ENCODE measurements at regions not wholly inside any gene's neighbourhood (a gene's known extent, or its start where the extent isn't known, plus 50 kb on each side); places are given as distances from the start of the nearest gene placed in this dataset.

DNA sequence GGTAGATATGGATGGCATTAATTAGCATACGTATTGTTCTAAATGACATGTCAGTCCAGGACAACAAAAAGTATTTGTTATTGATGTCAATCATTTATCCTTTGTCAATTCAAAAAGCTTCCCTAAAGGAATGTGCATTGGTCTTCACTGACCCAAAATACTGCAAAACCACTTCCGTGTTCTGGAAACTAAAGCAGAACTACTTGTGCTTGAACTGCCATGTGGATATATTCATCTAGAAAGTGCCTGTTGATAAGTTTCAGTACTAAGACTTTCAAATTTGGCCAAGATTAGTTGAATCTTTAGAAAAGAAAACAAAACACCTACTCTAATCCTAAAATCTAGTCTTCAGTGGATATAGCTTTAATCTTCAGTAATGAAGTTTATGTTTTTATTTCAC lies 242.1 kb upstream of the PPP1R3A start:
- no peaks in the 10 kb centered on the region for H3K36me3 ChIP-seq
- TF ChIP-seq, protein P1, sequence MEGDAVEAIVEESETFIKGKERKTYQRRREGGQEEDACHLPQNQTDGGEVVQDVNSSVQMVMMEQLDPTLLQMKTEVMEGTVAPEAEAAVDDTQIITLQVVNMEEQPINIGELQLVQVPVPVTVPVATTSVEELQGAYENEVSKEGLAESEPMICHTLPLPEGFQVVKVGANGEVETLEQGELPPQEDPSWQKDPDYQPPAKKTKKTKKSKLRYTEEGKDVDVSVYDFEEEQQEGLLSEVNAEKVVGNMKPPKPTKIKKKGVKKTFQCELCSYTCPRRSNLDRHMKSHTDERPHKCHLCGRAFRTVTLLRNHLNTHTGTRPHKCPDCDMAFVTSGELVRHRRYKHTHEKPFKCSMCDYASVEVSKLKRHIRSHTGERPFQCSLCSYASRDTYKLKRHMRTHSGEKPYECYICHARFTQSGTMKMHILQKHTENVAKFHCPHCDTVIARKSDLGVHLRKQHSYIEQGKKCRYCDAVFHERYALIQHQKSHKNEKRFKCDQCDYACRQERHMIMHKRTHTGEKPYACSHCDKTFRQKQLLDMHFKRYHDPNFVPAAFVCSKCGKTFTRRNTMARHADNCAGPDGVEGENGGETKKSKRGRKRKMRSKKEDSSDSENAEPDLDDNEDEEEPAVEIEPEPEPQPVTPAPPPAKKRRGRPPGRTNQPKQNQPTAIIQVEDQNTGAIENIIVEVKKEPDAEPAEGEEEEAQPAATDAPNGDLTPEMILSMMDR (IDR thresholded peaks at IDR 0.05; ENCODE audit: borderline replicate concordance) = no peak
- no peak overlapping the region for H3K27ac ChIP-seq (replicated peaks)
- DNase-seq = no peak
- no peaks in the 10 kb centered on the region for H3K4me1 ChIP-seq
- H3K9me3 ChIP-seq (replicated peaks) = no peaks in the 10 kb centered on the region
- intact Hi-C loops (cut with micrococcal nuclease) = no loop called here
- no peak overlapping the region for H3K4me3 ChIP-seq
- H3K27me3 ChIP-seq (ENCODE audit: low read depth) = no peaks in the 10 kb centered on the region

DNA sequence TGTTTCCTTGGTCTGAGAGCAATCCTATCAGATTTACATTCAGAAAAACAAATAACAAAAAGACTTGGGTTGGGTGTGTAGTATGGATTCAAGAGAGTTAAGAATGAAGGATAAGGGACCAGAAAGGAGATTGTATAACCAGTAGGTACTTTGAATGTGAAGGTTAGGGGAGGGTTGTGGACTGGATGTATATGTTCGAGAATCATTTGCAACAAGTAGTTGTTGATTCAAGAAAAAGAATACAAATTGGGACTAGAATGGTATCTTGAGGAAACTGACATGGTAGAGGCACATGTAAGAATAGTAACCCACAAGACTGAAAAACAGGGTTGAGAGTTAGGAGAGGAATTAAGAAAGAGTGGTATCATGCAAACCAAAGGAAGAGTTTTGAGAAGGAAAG lies 240.0 kb upstream of the PPP1R3A start:
- DNase-seq = no peak
- TF ChIP-seq, protein P1 (IDR thresholded peaks at IDR 0.05; ENCODE audit: borderline replicate concordance) = no peak

DNA sequence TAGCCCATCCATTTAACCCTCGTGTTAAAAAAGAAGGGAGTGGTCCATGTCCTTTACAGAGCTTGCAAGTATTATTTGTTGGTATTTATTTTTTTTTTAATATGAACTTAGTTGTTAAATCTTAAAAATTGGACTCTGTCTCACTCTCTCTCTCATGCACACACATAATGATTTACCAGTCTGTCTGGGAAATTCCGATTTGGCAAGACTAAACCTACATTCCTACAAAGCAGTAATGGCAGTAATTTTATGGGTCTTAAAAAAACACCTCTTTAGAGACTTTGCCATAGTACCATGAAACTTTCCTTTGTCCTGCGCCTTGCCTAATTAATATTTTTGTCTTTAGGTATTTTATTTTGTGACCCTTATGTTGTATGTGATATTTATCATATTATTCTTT lies 239.5 kb upstream of the PPP1R3A start:
- H3K36me3 ChIP-seq = no peaks in the 10 kb centered on the region
- no peaks in the 10 kb centered on the region for H3K27me3 ChIP-seq (ENCODE audit: low read depth)
- H3K4me3 ChIP-seq = no peak overlapping the region
- intact Hi-C loops (cut with micrococcal nuclease) = no loop called here
- DNase-seq = no peak
- no peak overlapping the region for H3K27ac ChIP-seq (replicated peaks)
- TF ChIP-seq, protein P1 (IDR thresholded peaks at IDR 0.05; ENCODE audit: borderline replicate concordance) = no peak
- H3K4me1 ChIP-seq = no peaks in the 10 kb centered on the region
- no peaks in the 10 kb centered on the region for H3K9me3 ChIP-seq (replicated peaks)

More for the DNA sequence above, 240.0 kb upstream of the PPP1R3A start:
- Histone ChIP-seq H3K9me3 (replicated peaks) (no peaks in the 10 kb centered on the region), H3K4me3 (no peak overlapping the region), H3K27ac (replicated peaks) (no peak overlapping the region), H3K36me3 (no peaks in the 10 kb centered on the region), H3K4me1 (no peaks in the 10 kb centered on the region), H3K27me3 (ENCODE audit: low read depth) (no peaks in the 10 kb centered on the region)
- intact Hi-C loops (cut with micrococcal nuclease) = no loop called here

DNA sequence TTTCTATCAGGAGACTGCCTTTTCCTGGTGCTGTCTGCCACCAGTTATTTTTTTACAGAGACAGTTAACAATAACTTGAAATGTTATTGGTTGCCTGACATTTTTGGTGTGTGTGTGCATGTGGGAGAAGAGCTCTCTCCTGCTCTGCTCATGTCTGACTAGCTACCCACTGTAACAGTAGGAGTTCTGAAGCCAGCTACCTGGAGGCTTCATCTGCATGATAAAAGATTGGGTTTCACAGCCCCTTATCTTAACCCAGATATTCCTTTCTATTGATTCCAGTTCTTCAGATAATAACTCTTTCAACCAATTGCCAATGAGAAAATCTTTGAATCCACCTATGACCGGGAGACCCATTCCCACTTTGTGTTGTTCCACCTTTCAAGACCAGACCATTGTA lies 237.4 kb upstream of the PPP1R3A start:
- intact Hi-C loops (cut with micrococcal nuclease) = no loop called here
- DNase-seq = no peak
- Histone ChIP-seq H3K27me3 (ENCODE audit: low read depth) (no peaks in the 10 kb centered on the region), H3K36me3 (no peaks in the 10 kb centered on the region), H3K4me1 (no peaks in the 10 kb centered on the region), H3K9me3 (replicated peaks) (no peaks in the 10 kb centered on the region), H3K27ac (replicated peaks) (no peak overlapping the region), H3K4me3 (no peak overlapping the region)
- TF ChIP-seq, protein P1 (IDR thresholded peaks at IDR 0.05; ENCODE audit: borderline replicate concordance) = no peak

DNA sequence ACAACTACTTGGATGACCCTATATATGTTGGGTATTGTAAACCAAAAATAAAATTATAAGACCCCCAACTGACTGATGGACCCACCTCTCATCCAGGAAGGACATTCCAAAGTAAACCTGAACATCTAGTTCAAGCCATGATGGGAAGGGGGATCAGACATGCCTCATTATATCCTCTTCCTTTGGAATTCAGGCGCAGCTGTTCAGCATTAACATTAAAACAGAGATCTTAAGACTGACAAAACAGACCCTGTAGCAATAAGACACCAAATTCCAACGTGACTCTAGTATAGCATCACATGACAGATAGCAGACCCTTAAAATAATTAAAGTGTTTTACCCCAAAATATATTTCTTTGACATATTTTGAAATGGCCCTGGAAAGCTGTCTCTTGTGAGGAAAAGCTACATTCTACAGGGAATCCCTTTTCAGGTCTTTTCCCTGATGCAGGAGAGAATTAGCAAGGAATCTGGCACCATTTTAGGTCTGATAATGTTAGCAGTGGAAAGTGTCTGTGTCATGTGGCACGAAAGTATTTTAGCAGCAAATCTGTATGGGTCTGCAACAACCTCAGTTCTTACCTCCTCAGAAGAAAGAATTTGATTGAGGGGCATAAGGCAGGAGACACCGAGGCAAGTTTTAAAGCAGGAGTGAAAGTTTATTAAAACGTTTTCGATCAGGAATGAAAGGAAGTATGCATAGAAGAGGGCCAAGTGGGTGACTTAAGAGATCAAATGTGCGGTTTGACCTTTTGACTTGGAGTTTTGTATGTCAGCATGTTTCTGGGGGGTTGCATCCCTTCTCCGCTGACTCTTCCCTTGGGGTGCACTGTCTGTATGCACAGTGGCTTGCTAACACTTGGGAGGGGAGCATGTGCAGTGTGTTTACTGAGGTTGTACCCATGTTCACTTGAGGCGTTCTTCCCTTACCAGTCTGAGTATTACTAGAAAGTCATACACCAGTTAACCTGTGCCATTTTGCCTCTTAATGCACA lies 236.6 kb upstream of the PPP1R3A start:
- intact Hi-C loops (cut with micrococcal nuclease) = no loop called here
- TF ChIP-seq, protein P1 (IDR thresholded peaks at IDR 0.05; ENCODE audit: borderline replicate concordance) = no peak
- no peak overlapping the region for H3K4me3 ChIP-seq
- DNase-seq = no peak
- no peak overlapping the region for H3K27ac ChIP-seq (replicated peaks)
- no peaks in the 10 kb centered on the region for H3K27me3 ChIP-seq (ENCODE audit: low read depth)
- no peaks in the 10 kb centered on the region for H3K9me3 ChIP-seq (replicated peaks)
- H3K36me3 ChIP-seq = no peaks in the 10 kb centered on the region
- H3K4me1 ChIP-seq = no peaks in the 10 kb centered on the region
